Cardiac fibroblast (primary cell): ENCODE measurements at regions not wholly inside any gene's neighbourhood (a gene's known extent, or its start where the extent isn't known, plus 50 kb on each side); places are given as distances from the start of the nearest gene placed in this dataset.
"Not testable (repeated sequence)": the region's sequence is repeated elsewhere in the genome, so short reads cannot be mapped to it uniquely, and the experiment has no call there.

Source experiments
- DNase-seq, 2 donors: peaks; one replicate each; pipeline versions ENCODE4 v3.0.0 to v3.0.0-alpha.2; 2010; ENCODE audit warnings: low read depth in 2 of 2
- H3K4me3 ChIP-seq, 2 donors: replicated peaks in 1 of 2; 1 replicate in 1 of 2; 2 replicates in 1 of 2; pipeline ENCODE4 v1.5.1; 2011; ENCODE audit warnings: low read depth in 2 of 2, low read length in 2 of 2, mild to moderate bottlenecking in 2 of 2, moderate library complexity in 1 of 2
- TF ChIP-seq, protein P1 (sequence below): IDR thresholded peaks from one replicate; pipeline ENCODE4 v1.5.1; 2011; ENCODE audit warnings: low read depth, mild to moderate bottlenecking, low read length, inconsistent platforms

DNA sequence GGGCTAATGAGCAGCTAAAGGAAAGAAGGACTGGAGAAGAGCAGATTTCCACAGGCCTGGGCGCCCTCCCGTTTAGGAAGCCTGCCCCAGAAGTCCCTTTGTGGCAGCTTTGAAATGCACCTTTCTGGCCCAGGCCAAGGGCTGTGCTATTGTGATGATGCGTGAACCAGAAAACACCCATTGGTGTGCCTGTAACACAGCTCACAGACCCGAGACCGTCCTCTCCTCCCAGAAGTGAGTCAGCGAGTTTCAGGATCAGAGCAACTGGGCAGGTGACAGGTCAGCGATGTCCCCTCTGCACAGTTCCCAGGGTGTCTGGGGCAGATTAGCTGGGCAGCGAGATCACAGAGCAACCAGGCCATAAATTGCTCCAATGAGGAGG lies 71.9 kb upstream of the SULF2 start:
- no peak for DNase-seq
- no peak overlapping the region for H3K4me3 ChIP-seq
- TF ChIP-seq, protein P1, sequence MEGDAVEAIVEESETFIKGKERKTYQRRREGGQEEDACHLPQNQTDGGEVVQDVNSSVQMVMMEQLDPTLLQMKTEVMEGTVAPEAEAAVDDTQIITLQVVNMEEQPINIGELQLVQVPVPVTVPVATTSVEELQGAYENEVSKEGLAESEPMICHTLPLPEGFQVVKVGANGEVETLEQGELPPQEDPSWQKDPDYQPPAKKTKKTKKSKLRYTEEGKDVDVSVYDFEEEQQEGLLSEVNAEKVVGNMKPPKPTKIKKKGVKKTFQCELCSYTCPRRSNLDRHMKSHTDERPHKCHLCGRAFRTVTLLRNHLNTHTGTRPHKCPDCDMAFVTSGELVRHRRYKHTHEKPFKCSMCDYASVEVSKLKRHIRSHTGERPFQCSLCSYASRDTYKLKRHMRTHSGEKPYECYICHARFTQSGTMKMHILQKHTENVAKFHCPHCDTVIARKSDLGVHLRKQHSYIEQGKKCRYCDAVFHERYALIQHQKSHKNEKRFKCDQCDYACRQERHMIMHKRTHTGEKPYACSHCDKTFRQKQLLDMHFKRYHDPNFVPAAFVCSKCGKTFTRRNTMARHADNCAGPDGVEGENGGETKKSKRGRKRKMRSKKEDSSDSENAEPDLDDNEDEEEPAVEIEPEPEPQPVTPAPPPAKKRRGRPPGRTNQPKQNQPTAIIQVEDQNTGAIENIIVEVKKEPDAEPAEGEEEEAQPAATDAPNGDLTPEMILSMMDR = no peak

DNA sequence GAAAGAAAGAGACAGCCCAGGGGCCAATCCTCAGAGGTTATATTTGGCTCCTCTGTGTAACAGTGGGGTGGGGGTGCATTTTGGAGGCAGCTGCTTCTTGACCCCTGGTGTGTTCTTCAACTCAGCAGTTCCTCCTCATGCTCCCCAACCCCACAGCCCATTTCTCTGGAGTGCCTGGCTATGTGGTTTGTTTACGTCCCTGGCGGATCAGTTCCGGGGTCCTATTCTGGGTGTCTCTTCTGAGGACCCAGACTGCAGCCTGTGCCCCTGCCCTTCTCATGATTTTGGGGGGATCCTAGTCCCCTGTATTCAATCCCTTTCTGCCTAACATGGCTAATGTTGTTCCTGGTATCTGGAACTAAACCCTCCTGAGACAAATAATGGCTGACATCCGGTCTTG lies 70.5 kb upstream of the SULF2 start:
- TF ChIP-seq, protein P1 = no peak
- no peak for DNase-seq
- no peak overlapping the region for H3K4me3 ChIP-seq

DNA sequence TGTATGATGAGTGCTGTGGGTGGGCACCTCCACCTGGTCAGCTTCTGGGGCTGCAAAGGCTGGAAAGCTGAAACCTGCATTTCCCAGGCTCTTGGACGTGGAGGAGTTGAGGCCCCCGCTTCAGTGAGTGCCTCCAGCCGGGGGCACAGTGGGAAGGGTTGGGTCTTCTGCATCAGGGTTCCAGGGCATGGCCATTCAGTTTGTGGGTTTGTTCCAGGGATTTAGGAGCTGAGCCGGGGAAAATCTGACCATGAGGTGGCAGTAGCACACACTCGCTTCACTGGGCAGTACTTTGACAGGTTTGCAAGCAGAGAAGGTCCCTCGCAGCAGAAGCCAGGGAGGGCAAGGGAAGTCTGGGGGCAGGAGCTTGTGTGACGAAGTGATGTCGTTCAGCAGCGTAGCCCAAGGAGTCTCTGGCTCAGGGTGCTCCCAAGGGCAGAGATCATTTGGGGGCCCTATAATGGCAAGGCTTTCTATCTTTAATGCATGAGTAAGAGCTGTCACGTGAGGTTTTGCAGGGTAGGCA lies 69.5 kb upstream of the SULF2 start:
- no peak overlapping the region for H3K4me3 ChIP-seq
- TF ChIP-seq, protein P1 = peak; percentile 49
- DNase-seq = peak; percentile 38 to 74

DNA sequence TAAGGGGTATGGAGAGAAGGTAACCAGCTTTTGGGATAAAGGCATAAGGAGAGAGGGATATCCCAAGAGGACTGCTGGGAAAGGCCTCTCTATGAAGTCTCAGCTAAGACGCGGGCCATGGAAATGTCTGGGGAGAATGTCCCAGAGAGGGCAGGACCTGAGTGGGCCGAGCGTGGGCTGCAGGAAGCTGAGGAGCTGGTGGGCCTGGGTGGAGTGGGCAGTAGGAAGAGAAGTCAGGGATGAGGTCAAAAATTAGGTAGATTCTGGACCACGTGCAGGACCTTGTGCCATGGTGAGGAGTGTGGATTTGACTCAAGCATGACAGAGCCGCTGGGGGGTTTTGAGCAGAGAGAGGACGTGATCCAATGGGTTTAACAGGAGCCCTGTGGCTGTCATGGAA lies 66.5 kb upstream of the SULF2 start:
- no peak overlapping the region for H3K4me3 ChIP-seq
- no peak for DNase-seq
- TF ChIP-seq, protein P1 = no peak

DNA sequence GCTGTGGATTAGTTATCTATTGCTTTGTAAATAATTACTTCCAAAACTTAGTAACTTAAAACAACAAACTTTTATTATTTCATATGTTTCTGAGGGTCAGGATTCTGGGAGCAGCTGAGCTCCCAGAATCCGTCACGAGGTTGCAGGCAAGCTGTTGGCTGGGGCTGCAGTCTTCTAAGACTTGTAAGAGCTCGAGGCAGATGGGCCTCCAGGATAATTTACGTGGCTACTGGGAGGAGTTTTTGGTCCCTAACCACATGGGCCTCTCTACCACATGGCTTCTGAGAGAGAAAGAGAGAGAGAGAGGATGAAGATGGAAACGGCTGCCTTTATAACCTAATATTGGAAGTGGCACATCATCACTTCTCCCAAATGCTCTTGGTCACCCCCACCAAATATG lies 64.9 kb upstream of the SULF2 start:
- TF ChIP-seq, protein P1 = no peak
- no peak for DNase-seq
- H3K4me3 ChIP-seq = no peak overlapping the region

DNA sequence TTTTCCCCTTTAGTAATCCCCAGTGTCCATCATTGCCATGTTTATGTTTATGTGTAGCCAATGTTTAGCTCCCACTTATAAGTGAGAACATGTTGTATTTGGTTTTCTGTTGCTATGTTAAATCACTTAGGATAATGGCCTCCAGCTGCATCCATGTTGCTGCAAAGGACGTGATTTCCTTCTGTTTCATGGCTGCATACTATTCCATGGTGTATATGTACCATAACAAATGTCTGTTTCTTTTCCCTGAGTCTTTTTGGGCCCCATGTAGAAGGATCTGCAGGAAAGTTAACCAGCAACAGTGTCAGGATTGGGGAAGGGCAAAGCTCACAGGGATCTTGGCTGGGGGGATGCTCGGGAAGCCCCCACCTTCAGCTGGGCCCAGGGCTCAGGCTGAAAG lies 64.3 kb upstream of the SULF2 start:
- no peak for DNase-seq
- no peak overlapping the region for H3K4me3 ChIP-seq
- TF ChIP-seq, protein P1 = no peak

DNA sequence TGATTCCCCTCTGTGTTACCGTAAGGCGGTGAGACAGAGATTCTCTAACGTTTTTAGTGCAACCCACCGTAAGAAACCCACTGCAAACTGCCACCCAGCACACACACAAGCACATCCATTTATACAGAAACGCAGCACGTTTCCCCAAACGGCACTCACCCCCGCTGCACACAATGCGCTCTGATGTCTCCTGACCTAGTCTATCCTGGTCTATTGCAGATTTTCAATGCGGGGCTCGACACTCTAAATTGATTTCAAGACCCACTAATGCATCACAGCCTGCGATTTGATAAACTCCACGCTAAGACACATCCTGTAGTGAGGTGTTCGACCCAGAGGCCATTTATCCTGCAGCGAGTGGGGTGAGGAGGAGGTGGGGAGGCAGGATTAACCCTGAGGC lies 63.7 kb upstream of the SULF2 start:
- no peak overlapping the region for H3K4me3 ChIP-seq
- DNase-seq = no peak
- TF ChIP-seq, protein P1 = no peak

DNA sequence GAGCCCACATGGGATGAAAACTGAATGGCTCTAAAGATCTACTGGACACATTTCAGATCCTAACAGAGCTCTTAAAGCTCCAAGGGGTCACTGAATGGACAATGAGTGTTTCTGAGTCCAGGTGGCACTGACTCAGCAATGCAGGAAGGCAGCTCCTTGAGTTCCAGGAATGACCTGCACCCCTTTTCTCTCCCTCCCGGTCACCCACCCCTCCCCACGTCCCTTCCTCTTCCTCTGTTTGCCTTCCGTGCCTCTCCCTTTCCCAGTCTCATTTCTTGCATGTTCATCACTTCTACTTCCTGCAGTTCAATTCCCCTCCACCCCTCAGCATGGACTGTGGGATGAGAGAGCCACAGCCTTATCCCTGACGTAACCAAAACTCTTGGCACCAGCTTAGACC lies 63.3 kb upstream of the SULF2 start:
- H3K4me3 ChIP-seq = not testable (repeated sequence)
- DNase-seq = peak; percentile 23 to 34
